Lower leg skin (tissue), 3 donors: ENCODE measurements at regions not wholly inside any gene's neighbourhood (a gene's known extent, or its start where the extent isn't known, plus 50 kb on each side); places are given as distances from the start of the nearest gene placed in this dataset.

Experiments used
- CTCF ChIP-seq, 3 donors: fragments of 450-650 bp; IDR thresholded peaks; one replicate each; pipeline ENCODE4 v1.5.1; 2016; ENCODE audit warnings: antibody characterized with exemption in 3 of 3, mild to moderate bottlenecking in 3 of 3, moderate library complexity in 2 of 3
- POLR2A ChIP-seq, 2 donors: fragments of 450-650 bp; IDR thresholded peaks; one replicate each; pipeline ENCODE4 v1.6.1; 2016 to 2017; ENCODE audit warnings: antibody characterized with exemption in 2 of 2, mild to moderate bottlenecking in 1 of 2, moderate library complexity in 1 of 2

GRCh38 chr4:72969976-72970375 is 99.5 kb downstream of the COX18 start:
- TF ChIP-seq CTCF (IDR thresholded peaks at IDR 0.05), result no peak
- TF ChIP-seq POLR2A (IDR thresholded peaks at IDR 0.05), result no peak
